GM10266 (cell line): ENCODE measurements at regions not wholly inside any gene's neighbourhood (a gene's known extent, or its start where the extent isn't known, plus 50 kb on each side); places are given as distances from the start of the nearest gene placed in this dataset.
"Not testable (repeated sequence)": the region's sequence is repeated elsewhere in the genome, so short reads cannot be mapped to it uniquely, and the experiment has no call there.

Experiments
- DNase-seq: peaks from one replicate; pipeline ENCODE4 v3.0.0; 2012; ENCODE audit errors: extremely low spot score
- TF ChIP-seq, protein P1 (sequence below): IDR thresholded peaks from 2 replicates; pipeline ENCODE4 v1.5.1; 2012; ENCODE audit warnings: mild to moderate bottlenecking, low read depth; ENCODE audit not compliant: control insufficient read depth, insufficient read depth; ENCODE audit errors: missing control alignments

DNA sequence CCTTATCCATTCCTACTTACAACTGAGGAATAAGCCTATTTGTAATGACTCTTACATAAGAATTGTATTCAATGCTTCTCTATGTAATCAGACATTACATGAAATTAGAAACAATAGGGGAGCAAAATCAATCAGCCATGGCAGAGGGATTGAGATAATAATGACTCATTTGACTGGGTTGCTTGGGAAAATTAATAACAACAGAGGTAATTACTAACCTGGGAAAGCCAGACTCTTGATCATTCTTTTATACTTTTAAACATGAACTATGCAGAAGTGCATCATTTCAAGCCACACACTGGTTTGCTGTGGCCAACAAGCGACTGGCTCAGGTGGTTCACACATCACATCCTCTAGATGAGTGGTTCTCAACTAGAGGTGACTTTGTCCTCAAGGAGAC is 126.3 kb upstream of the CRBN start:
- TF ChIP-seq, protein P1, sequence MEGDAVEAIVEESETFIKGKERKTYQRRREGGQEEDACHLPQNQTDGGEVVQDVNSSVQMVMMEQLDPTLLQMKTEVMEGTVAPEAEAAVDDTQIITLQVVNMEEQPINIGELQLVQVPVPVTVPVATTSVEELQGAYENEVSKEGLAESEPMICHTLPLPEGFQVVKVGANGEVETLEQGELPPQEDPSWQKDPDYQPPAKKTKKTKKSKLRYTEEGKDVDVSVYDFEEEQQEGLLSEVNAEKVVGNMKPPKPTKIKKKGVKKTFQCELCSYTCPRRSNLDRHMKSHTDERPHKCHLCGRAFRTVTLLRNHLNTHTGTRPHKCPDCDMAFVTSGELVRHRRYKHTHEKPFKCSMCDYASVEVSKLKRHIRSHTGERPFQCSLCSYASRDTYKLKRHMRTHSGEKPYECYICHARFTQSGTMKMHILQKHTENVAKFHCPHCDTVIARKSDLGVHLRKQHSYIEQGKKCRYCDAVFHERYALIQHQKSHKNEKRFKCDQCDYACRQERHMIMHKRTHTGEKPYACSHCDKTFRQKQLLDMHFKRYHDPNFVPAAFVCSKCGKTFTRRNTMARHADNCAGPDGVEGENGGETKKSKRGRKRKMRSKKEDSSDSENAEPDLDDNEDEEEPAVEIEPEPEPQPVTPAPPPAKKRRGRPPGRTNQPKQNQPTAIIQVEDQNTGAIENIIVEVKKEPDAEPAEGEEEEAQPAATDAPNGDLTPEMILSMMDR: no peak
- DNase-seq: no peak

DNA sequence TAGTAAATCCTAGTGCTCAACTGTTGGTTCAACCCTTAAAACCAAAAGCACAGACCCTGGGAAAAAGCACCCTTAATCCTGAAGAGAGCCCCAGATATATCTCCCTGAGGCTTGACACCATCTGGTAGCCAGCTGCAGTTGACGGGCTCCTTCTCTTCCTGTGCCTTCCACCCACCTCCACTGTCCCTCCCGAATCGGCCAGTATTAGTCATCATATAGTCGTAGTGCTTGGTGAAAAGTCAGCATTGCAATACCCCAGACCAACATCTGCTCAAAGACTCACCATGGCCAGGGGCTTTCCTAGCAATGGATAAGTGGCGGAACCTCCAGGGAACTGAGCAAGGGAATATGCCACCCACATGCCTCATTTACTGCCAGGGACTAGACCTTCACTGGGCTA is 125.6 kb upstream of the CRBN start:
- no peak for DNase-seq

DNA sequence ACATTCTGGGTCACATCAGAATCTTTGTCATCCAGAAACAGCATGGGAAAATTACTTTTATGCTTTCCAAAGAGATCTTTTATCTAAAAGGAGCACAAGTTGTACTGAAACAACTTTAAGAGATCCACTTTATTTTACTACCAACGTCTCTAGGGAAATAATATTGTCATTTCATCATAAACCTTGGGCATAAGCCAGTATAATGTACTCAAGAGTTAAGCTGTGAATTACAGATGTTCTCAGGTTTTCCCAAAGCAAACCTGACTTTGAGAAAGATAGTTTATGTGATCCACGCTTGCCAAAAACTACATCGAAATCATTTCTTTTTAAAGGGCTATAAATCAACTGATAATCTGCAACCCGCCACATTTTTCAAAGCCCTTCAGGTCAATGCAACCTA is 124.1 kb upstream of the CRBN start:
- TF ChIP-seq, protein P1: no peak

More for the DNA sequence above, 125.6 kb upstream of the CRBN start:
- TF ChIP-seq, protein P1: no peak

DNA sequence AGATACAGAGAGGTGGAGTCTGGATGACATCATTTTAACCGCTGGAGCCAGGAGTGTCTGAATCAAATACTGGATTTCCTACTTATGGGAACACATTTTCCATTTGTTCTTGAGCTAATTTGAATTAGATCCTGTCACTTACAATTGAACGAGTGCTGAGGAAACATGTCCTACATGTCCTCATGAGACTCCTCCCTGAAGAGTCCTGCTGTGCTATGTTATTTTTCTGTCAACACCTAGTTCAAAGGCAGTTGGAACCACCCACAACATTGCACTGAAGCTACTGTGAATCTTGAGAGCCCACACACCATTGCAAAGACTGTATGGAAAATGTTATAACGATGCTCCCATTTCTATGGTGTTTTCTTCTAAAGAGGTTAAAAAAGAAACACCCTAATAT is 123.5 kb upstream of the CRBN start:
- DNase-seq: no peak
- TF ChIP-seq, protein P1: no peak

More for the DNA sequence above, 124.1 kb upstream of the CRBN start:
- DNase-seq: no peak

DNA sequence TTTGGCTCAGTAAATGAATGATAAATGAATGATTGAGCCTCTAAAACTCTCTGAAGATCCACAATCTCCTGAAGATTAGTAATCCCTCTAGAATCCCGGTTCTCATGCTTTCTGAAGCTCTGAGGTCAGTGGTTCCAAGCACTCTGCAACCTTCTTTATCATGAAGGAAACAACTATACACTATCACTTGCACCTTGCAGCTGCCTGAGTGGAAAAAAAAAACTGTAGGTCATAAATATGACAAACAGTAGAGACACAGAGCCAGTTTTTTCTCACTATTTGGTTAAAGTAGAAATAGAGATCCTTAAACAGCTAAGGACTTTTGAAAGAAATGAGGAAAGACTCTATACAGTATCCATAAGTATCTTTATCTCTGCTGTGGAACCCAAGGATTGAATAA is 122.0 kb upstream of the CRBN start:
- TF ChIP-seq, protein P1: no peak
- no peak for DNase-seq

DNA sequence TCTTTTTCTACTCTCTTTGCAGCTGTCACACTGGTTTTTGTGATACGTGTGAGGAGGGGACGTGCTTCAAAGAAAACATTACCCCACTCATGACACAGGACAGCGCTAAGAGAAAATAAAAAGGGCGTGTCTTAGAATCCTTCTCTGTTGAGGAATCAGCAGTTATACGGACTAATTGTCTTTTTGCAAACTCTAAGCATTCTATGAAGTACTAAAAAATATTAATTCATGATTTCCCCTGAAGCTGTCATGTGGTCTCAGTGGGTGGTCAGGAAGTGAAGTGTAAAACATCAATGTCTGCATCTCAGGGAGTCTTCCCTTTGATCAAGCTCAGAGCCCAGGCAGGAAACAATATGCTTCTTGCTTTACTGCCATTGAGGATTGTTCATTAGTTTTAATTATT is 117.5 kb upstream of the CRBN start:
- TF ChIP-seq, protein P1: no peak
- DNase-seq: no peak

DNA sequence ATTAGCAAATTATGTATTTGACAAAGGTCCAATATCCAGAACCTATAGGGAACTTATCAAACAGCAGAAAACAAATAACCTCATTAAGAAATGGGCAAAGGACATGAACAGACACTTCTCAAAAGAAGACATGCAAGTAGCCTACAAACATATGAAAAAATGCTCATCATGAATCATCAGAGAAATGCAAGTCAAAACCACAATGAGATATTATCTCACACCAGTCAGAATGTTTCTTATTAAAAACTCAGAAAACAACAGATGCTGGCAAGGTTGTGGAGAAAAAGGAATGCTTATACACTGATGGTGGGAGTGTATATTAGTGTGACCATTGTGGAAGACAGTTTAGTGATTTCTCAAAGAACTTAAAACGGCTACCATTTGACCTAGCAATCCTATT is 116.1 kb upstream of the CRBN start:
- TF ChIP-seq, protein P1: no peak
- no peak for DNase-seq

DNA sequence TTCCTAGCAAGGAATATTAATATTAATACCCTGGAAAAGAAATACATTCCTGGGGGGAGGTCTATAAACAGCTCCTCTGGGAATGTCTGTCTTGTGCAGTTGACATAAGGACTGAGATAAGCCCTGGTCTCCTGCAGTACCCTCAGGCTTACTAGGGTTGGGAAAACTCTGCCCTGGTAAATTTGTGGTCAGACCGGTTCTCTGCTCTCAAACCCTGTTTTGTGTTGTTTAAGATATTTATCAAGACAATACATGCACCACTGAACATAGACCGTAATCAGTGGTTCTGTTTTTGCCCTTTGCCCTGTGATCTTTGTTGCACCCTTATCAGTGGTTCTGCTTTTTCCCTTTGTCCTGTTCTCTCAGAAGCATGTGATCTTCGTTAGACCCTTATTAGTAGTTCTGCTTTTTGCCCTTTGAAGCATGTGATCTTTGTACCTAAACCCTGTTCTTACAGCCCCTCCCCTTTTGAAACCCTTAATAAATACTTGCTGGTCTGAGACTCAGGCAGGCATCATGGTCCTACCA is 112.3 kb upstream of the CRBN start:
- DNase-seq: not testable (repeated sequence)
